PC-9 (cell line): ENCODE measurements at regions not wholly inside any gene's neighbourhood (a gene's known extent, or its start where the extent isn't known, plus 50 kb on each side); places are given as distances from the start of the nearest gene placed in this dataset.

Experiments
- BruUV-seq: library from RNA; stranded (reverse); fragments of 400-500 nt; replicated peaks from 2 replicates; lab custom pipeline; 2021; lab: Mats Ljungman, UMichigan
- CTCF ChIA-PET: fragments of 300-600 bp; sonication (Branson Sonifier 250); formaldehyde crosslinking; loops from one replicate; lab custom pipeline; 2022; ENCODE audit warnings: antibody characterized with exemption; lab: Charles Lee
- POLR2A ChIA-PET: fragments of 300-600 bp; sonication (Branson Sonifier 250); formaldehyde crosslinking; loops from one replicate; lab custom pipeline; 2022; ENCODE audit warnings: antibody characterized with exemption; ENCODE audit not compliant: unreplicated experiment; lab: Charles Lee
- DNase-seq, 2 experiments: peaks; one replicate each; pipeline versions ENCODE4 v3.0.0 to v3.0.0-alpha.2; 2015 to 2022; ENCODE audit warnings: mixed read lengths in 1 of 2
- H2AFZ ChIP-seq: fragments of 200-600 bp; sonication (generic); 2 replicates; pipeline ENCODE4 v1.8.1; 2017; ENCODE audit warnings: antibody characterized with exemption
- H3F3A ChIP-seq: fragments of 200-600 bp; sonication (generic); 2 replicates; pipeline ENCODE4 v1.8.1; 2017; ENCODE audit warnings: antibody characterized with exemption, mild to moderate bottlenecking, low read depth; ENCODE audit not compliant: insufficient read depth
- H3K27ac ChIP-seq: fragments of 200-600 bp; sonication (generic); 2 replicates; pipeline ENCODE4 v1.6.1; 2016; ENCODE audit warnings: mixed run types
- H3K27me3 ChIP-seq: fragments of 200-600 bp; sonication (generic); 2 replicates; pipeline ENCODE4 v1.6.1; 2016; ENCODE audit warnings: low read depth, mixed run types; ENCODE audit not compliant: insufficient read depth
- H3K36me3 ChIP-seq: fragments of 200-600 bp; sonication (generic); 2 replicates; pipeline ENCODE4 v1.6.1; 2016; ENCODE audit warnings: low read depth, mixed run types
- H3K4me1 ChIP-seq: fragments of 200-600 bp; sonication (generic); replicated peaks from 2 replicates; pipeline ENCODE4 v1.6.1; 2016; ENCODE audit warnings: mixed run types; ENCODE audit not compliant: insufficient read depth
- H3K4me2 ChIP-seq: fragments of 200-600 bp; sonication (generic); 2 replicates; pipeline ENCODE4 v1.6.1; 2017; ENCODE audit warnings: mixed run types
- H3K4me3 ChIP-seq: fragments of 200-600 bp; sonication (generic); 2 replicates; pipeline ENCODE4 v1.6.1; 2016; ENCODE audit warnings: mixed run types
- H3K79me2 ChIP-seq: fragments of 200-600 bp; sonication (generic); 2 replicates; pipeline ENCODE4 v1.6.1; 2017; ENCODE audit warnings: low read depth, mixed run types
- H3K9me2 ChIP-seq: fragments of 200-600 bp; sonication (generic); 2 replicates; pipeline ENCODE4 v1.8.1; 2017; ENCODE audit warnings: mild to moderate bottlenecking; ENCODE audit not compliant: insufficient read depth
- H3K9me3 ChIP-seq: fragments of 200-600 bp; sonication (generic); 2 replicates; pipeline ENCODE4 v1.8.1; 2016; ENCODE audit warnings: low read depth; ENCODE audit not compliant: insufficient read depth
- H4K20me1 ChIP-seq: fragments of 200-600 bp; sonication (generic); 2 replicates; pipeline ENCODE4 v1.8.1; 2017; ENCODE audit not compliant: insufficient read depth
- EZH2 ChIP-seq: fragments of 200-600 bp; sonication (generic); IDR thresholded peaks from 2 replicates; pipeline ENCODE4 v1.8.0; 2017; ENCODE audit warnings: antibody characterized with exemption, low read depth
- intact Hi-C: fragments of 100-400 bp; cut with micrococcal nuclease; formaldehyde crosslinking; loops from one replicate; pipeline ENCODE4 v1.10.0; 2022; ENCODE audit not compliant: unreplicated experiment
- TF ChIP-seq, protein P1 (sequence below): fragments of 200-600 bp; sonication (generic); conservative IDR thresholded peaks from 2 replicates; pipeline ENCODE4 v1.6.1; 2017; ENCODE audit warnings: mixed run types, antibody characterized with exemption, mild to moderate bottlenecking, moderate library complexity

DNA sequence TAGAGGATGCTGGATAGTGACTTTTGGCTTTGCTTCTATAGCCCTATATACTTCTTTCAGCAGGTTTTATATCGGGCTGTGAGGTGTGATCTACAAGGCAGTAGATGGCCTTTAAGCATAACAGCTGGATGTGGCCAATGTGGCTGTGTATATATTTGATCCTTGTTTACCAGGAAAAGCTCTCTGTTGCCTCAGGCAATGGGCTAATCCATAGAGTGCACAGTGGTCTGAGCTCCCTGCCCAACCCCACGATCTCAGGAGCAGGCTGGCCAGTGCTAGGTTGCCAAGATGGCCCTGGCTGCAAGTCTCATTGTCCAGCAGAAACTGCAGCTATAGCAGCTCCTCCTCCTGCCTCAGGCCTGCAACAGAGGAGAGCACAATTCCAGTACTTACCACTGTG is 72.3 kb upstream of the SPHKAP start:
- H3K4me2 ChIP-seq: no peak overlapping the region
- H3K27me3 ChIP-seq: no peaks in the 10 kb centered on the region
- TF ChIP-seq, protein P1, sequence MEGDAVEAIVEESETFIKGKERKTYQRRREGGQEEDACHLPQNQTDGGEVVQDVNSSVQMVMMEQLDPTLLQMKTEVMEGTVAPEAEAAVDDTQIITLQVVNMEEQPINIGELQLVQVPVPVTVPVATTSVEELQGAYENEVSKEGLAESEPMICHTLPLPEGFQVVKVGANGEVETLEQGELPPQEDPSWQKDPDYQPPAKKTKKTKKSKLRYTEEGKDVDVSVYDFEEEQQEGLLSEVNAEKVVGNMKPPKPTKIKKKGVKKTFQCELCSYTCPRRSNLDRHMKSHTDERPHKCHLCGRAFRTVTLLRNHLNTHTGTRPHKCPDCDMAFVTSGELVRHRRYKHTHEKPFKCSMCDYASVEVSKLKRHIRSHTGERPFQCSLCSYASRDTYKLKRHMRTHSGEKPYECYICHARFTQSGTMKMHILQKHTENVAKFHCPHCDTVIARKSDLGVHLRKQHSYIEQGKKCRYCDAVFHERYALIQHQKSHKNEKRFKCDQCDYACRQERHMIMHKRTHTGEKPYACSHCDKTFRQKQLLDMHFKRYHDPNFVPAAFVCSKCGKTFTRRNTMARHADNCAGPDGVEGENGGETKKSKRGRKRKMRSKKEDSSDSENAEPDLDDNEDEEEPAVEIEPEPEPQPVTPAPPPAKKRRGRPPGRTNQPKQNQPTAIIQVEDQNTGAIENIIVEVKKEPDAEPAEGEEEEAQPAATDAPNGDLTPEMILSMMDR: no peak
- no peak for TF ChIP-seq EZH2
- H3K27ac ChIP-seq: no peak overlapping the region
- intact Hi-C loops: no loop called here
- H3K4me3 ChIP-seq: no peak overlapping the region
- no peaks in the 10 kb centered on the region for H3K36me3 ChIP-seq
- H3K9me2 ChIP-seq: no peaks in the 10 kb centered on the region
- no peak for DNase-seq
- H3K4me1 ChIP-seq: no peaks in the 10 kb centered on the region
- no peaks in the 10 kb centered on the region for H4K20me1 ChIP-seq
- H3F3A ChIP-seq: no peaks in the 10 kb centered on the region
- no TSS peak for BruUV-seq
- CTCF ChIA-PET: no interaction called here
- no peaks in the 10 kb centered on the region for H3K79me2 ChIP-seq
- POLR2A ChIA-PET: no interaction called here
- H2AFZ ChIP-seq: peak overlapping the region; percentile 2; the same call in 1 of the 2 replicates
- H3K9me3 ChIP-seq: no peaks in the 10 kb centered on the region

DNA sequence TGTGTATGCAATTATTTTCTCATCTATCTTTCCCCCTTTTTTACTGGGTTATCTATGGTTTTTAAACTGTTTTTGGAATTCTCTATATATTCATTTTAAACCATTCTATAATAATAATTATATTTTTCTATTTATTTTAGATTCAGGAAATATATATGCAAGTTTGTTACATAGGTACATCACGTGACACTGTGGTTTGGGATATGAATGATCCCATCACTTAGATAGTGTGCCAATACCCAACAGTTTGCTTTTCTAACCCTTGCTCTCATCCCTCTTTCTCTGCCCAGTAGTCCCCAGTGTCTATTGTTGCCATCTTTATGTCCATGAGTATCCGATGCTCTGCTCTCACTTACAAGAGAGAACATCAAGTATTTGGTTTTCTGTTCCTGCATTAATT is 65.8 kb upstream of the SPHKAP start:
- Histone ChIP-seq H3K4me1 (no peaks in the 10 kb centered on the region), H2AFZ (no peak overlapping the region), H3K79me2 (no peaks in the 10 kb centered on the region), H3K4me3 (no peak overlapping the region), H4K20me1 (no peaks in the 10 kb centered on the region), H3K9me3 (no peaks in the 10 kb centered on the region), H3K4me2 (no peak overlapping the region), H3K27ac (no peak overlapping the region), H3K9me2 (no peaks in the 10 kb centered on the region), H3K36me3 (no peaks in the 10 kb centered on the region), H3F3A (no peaks in the 10 kb centered on the region), H3K27me3 (no peaks in the 10 kb centered on the region)
- ChIA-PET CTCF (no interaction called here), POLR2A (no interaction called here)
- intact Hi-C loops: no loop called here
- no peak for TF ChIP-seq EZH2
- TF ChIP-seq, protein P1: no peak
- DNase-seq: no peak
- no TSS peak for BruUV-seq

DNA sequence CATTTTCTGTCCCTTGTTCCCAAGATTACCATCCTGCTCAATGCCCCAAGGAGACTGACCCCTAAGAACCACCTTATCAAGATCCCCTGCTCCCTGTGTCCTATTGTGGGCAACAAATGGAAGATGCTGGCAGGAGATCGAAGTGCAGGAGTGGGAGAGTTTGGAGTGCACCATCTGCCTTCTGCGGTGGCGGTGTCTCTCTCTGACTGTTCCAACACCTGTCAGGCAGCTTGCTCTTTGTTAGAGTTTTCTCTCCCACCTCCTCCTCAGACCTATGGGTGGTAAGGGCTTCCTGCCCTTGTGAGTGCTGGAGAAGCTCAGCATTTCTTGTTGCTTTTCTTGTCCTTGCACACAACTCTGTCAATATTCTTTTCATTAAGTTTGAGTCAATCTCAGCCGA is 64.1 kb upstream of the SPHKAP start:
- no peaks in the 10 kb centered on the region for H3K36me3 ChIP-seq
- CTCF ChIA-PET: no interaction called here
- TF ChIP-seq, protein P1: no peak
- TF ChIP-seq EZH2: no peak
- no peaks in the 10 kb centered on the region for H3F3A ChIP-seq
- BruUV-seq: no TSS peak
- H3K9me3 ChIP-seq: no peaks in the 10 kb centered on the region
- H3K27me3 ChIP-seq: no peaks in the 10 kb centered on the region
- POLR2A ChIA-PET: no interaction called here
- no peak overlapping the region for H3K4me3 ChIP-seq
- intact Hi-C loops: no loop called here
- no peak overlapping the region for H3K27ac ChIP-seq
- no peak for DNase-seq
- H3K9me2 ChIP-seq: no peaks in the 10 kb centered on the region
- no peak overlapping the region for H2AFZ ChIP-seq
- H4K20me1 ChIP-seq: no peaks in the 10 kb centered on the region
- H3K4me1 ChIP-seq: no peaks in the 10 kb centered on the region
- H3K79me2 ChIP-seq: no peaks in the 10 kb centered on the region
- no peak overlapping the region for H3K4me2 ChIP-seq
